Left ventricle myocardium inferior (tissue), 1 donor: ENCODE measurements at regions not wholly inside any gene's neighbourhood (a gene's known extent, or its start where the extent isn't known, plus 50 kb on each side); places are given as distances from the start of the nearest gene placed in this dataset.
A peak's percentile ranks its signal among the peaks of the same experiment; 100 is the strongest.
"Not testable (repeated sequence)": the region's sequence is repeated elsewhere in the genome, so short reads cannot be mapped to it uniquely, and the experiment has no call there.

ENCODE experiments used
- DNase-seq: peaks from one replicate; pipeline ENCODE4 v3.0.0-alpha.2; 2020
- H3K27ac ChIP-seq: fragments of 200-600 bp; replicated peaks from 2 replicates; pipeline ENCODE4 v1.8.0; 2021
- H3K27me3 ChIP-seq: fragments of 200-600 bp; 2 replicates; pipeline ENCODE4 v1.8.0; 2021; ENCODE audit warnings: low read depth
- H3K36me3 ChIP-seq: fragments of 200-600 bp; 2 replicates; pipeline ENCODE4 v1.8.0; 2021
- H3K4me1 ChIP-seq: fragments of 200-600 bp; 2 replicates; pipeline ENCODE4 v1.8.0; 2021
- H3K4me3 ChIP-seq: fragments of 200-600 bp; 2 replicates; pipeline ENCODE4 v1.8.0; 2021; ENCODE audit warnings: mild to moderate bottlenecking, moderate library complexity
- H3K9me3 ChIP-seq: fragments of 200-600 bp; replicated peaks from 2 replicates; pipeline ENCODE4 v1.8.0; 2021
- intact Hi-C: fragments of 100-400 bp; cut with micrococcal nuclease; formaldehyde crosslinking; loops from one replicate; pipeline ENCODE4 v1.11.0; 2022
- TF ChIP-seq, protein P1 (sequence below): fragments of 200-600 bp; IDR thresholded peaks from 2 replicates; pipeline ENCODE4 v1.8.0; 2021; ENCODE audit warnings: antibody characterized with exemption, mild to moderate bottlenecking, borderline replicate concordance
- donor health status: DM: no; HTN: yes; CAD: no; lungs with severe emphysema.

DNA sequence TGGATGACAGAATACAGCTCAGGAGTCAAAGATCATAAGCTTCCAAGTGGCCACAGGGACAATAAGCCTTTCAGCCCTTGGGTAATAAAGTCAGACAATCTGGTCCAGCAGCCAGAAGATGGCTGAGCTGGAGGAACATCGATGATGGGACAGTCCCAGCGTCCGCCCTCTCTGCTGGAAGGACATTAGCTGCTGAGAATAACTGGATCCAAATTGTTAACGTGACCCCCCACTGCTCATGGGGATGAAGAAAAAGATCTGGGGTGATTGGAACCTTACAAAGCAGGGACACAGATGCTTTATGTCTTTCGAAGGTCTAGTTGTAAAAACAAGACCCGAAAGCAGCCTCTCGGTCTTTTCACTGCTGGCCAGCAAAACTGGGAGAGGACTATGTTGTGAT, 71.0 kb downstream of the IGLL5 start:
- no peaks in the 10 kb centered on the region for H3K36me3 ChIP-seq
- intact Hi-C loops: no loop called here
- H3K4me3 ChIP-seq: no peak overlapping the region
- H3K9me3 ChIP-seq: peaks cover 28% of the 10 kb centered on the region
- no peak for DNase-seq
- peaks cover 47% of the 10 kb centered on the region for H3K27me3 ChIP-seq
- TF ChIP-seq, protein P1, sequence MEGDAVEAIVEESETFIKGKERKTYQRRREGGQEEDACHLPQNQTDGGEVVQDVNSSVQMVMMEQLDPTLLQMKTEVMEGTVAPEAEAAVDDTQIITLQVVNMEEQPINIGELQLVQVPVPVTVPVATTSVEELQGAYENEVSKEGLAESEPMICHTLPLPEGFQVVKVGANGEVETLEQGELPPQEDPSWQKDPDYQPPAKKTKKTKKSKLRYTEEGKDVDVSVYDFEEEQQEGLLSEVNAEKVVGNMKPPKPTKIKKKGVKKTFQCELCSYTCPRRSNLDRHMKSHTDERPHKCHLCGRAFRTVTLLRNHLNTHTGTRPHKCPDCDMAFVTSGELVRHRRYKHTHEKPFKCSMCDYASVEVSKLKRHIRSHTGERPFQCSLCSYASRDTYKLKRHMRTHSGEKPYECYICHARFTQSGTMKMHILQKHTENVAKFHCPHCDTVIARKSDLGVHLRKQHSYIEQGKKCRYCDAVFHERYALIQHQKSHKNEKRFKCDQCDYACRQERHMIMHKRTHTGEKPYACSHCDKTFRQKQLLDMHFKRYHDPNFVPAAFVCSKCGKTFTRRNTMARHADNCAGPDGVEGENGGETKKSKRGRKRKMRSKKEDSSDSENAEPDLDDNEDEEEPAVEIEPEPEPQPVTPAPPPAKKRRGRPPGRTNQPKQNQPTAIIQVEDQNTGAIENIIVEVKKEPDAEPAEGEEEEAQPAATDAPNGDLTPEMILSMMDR: no peak
- H3K27ac ChIP-seq: no peak overlapping the region
- peaks cover 13% of the 10 kb centered on the region for H3K4me1 ChIP-seq

DNA sequence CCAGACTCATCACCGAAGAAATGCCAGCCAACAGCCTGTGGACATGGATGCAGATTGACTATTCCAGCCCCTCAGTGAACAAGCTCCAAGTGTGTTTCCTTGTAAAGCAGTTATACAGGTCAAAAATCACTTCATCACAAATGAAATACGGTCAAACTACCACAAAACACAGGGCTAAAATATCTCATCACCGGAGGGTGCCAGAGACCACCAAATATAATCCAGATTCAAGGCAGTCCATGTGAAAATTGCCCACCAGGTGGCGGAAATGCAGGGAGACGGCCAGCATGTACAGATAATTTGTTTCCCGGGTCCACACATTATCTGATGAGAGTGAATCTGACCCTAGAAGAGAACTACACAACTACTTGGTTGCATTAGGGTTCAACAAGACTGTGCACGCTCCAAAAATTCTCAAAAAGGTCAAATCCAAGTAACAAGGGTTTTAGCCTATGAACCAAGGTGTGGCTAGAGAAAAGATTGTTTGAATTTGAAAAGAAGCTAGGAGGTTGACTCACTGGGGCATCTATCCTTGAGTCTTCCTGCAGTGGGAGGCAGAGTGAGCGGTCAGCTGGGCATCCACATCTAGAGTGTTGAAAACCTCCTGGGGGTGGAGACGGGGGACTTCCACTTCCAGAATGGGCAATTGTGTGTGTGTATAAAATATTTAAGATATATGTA, 71.7 kb downstream of the IGLL5 start:
- Histone ChIP-seq H3K27ac (peak overlapping the region; percentile 80), H3K9me3 (peaks cover 35% of the 10 kb centered on the region)
- TF ChIP-seq, protein P1: peak; percentile 95

DNA sequence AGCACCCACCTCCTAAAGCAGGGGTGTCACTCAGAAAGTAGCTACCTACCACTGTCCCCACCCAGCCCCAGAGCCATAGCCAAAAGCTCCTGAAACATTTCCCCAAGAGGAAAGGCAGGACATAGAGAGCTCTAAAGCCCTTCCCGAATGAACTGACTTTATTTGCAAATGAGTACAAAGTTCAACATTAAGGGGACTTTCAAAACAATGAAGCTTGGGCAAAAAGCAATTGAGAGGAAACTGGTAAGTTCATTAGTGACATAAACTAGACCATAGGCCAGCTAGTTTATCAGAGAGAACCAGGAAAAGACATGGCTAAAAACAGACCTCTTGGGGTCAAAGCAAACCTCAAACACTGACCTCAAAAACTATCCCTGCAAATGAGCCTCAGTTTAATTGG, 72.7 kb downstream of the IGLL5 start:
- peaks cover 44% of the 10 kb centered on the region for H3K9me3 ChIP-seq
- peaks cover 13% of the 10 kb centered on the region for H3K4me1 ChIP-seq
- no peak for DNase-seq
- H3K27me3 ChIP-seq: peaks cover 30% of the 10 kb centered on the region
- TF ChIP-seq, protein P1: no peak
- intact Hi-C loops: loop anchor here (5.0 kb wide), 1 partner anchor 167 kb away; no protein-coding TSS in a partner anchor
- H3K27ac ChIP-seq: peak overlapping the region; percentile 80
- no peak overlapping the region for H3K4me3 ChIP-seq
- H3K36me3 ChIP-seq: no peaks in the 10 kb centered on the region

More for the DNA sequence above, 71.7 kb downstream of the IGLL5 start:
- no peaks in the 10 kb centered on the region for H3K36me3 ChIP-seq
- H3K4me1 ChIP-seq: peaks cover 13% of the 10 kb centered on the region
- H3K4me3 ChIP-seq: no peak overlapping the region
- intact Hi-C loops: no loop called here
- peak; percentile 45 for DNase-seq
- H3K27me3 ChIP-seq: peaks cover 40% of the 10 kb centered on the region

DNA sequence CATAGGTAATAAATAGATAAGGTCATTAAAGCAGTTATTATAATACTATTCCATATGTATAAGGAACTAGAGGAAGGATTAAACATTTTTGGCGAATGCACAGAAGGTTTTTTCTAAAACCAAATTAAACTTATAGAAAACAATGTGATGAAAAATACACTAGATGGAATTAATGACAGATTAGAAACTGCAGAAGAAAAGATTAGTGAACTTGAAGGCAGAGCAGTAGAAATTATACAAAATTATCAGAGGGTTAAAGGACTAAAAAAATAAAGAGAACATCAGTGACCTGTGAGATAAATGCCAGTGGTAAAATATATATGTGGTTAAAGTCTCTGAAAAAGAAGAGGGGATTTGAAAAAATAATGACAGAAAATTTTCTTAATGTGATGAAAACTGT, 74.0 kb downstream of the IGLL5 start:
- no peak for DNase-seq
- TF ChIP-seq, protein P1: no peak
- peak overlapping the region; percentile 80 for H3K27ac ChIP-seq
- H3K4me3 ChIP-seq: no peak overlapping the region
- peaks cover 47% of the 10 kb centered on the region for H3K9me3 ChIP-seq
- intact Hi-C loops: loop anchor here (5.0 kb wide), 1 partner anchor 166 kb away; no protein-coding TSS in a partner anchor
- peaks cover 21% of the 10 kb centered on the region for H3K27me3 ChIP-seq
- H3K36me3 ChIP-seq: no peaks in the 10 kb centered on the region
- H3K4me1 ChIP-seq: peaks cover 13% of the 10 kb centered on the region

DNA sequence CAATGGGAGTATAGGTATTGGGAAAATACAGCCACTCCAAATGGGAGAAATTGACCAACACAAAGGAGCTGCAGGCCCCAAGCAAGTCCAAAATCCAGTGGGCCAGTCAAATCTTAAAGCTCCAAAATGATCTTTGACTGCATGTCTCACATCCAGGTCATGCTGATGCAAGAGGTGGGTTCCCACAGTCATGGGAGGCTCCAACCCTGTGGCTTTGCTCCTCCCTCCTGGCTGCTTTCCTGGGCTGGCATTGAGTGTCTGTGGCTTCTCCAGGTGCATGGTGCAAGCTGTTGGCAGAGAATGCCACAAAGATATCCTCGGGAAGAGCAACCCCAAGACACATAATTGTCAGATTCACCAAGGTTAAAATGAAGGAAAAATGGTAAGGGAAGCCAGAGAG, 80.8 kb downstream of the IGLL5 start:
- DNase-seq: no peak
- H3K27me3 ChIP-seq: peaks cover 38% of the 10 kb centered on the region
- intact Hi-C loops: no loop called here
- TF ChIP-seq, protein P1: no peak
- no peak overlapping the region for H3K4me3 ChIP-seq
- no peak overlapping the region for H3K27ac ChIP-seq
- H3K9me3 ChIP-seq: peaks cover 25% of the 10 kb centered on the region
- H3K36me3 ChIP-seq: no peaks in the 10 kb centered on the region
- H3K4me1 ChIP-seq: no peaks in the 10 kb centered on the region

DNA sequence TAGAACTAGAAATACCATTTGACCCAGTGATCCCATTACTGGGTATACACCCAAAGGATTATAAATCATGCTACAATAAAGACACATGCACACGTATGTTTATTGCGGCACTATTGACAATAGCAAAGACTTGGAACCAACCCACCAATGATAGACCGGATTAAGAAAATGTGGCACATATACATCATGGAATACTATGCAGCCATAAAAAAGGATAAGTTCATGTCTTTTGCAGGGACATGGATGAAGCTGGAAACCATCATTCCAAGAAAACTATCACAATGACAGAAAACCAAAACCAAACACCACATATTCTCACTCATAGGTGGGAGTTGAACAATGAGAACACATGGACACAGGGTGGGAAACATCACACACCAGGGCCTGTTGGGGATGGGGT, 85.0 kb downstream of the IGLL5 start:
- DNase-seq, H3K4me1 ChIP-seq, H3K4me3 ChIP-seq, H3K36me3 ChIP-seq, intact Hi-C loops, H3K27ac ChIP-seq, H3K9me3 ChIP-seq: not testable (repeated sequence)
- H3K27me3 ChIP-seq: peaks cover 26% of the 10 kb centered on the region
